Testis (tissue), 2 donors: ENCODE measurements at regions not wholly inside any gene's neighbourhood (a gene's known extent, or its start where the extent isn't known, plus 50 kb on each side); places are given as distances from the start of the nearest gene placed in this dataset.

Source experiments
- DNase-seq: peaks from one replicate; pipeline ENCODE4 v3.0.0-alpha.2; 2019
- H3K27ac ChIP-seq, 2 donors: fragments of 200-600 bp; sonication (generic); one replicate each; pipeline ENCODE4 v1.5.1; 2019
- H3K27me3 ChIP-seq: fragments of 200-600 bp; sonication (generic); one replicate; pipeline ENCODE4 v1.5.1; 2019
- H3K36me3 ChIP-seq: fragments of 200-600 bp; sonication (generic); one replicate; pipeline ENCODE4 v1.5.1; 2017; ENCODE audit warnings: low read depth; ENCODE audit errors: missing control alignments
- H3K4me1 ChIP-seq: fragments of 200-600 bp; sonication (generic); one replicate; pipeline ENCODE4 v1.5.1; 2019
- H3K4me3 ChIP-seq, 2 donors: fragments of 200-600 bp; sonication (generic); one replicate each; pipeline ENCODE4 v1.5.1; 2017 to 2019
- H3K9me3 ChIP-seq: fragments of 200-600 bp; sonication (generic); one replicate; pipeline ENCODE4 v1.5.1; 2017
- CTCF ChIP-seq, 3 experiments: fragments of 450-650 bp in 2 of 3; fragments of 200-600 bp in 1 of 3; sonication (generic) in 1 of 3; IDR thresholded peaks; one replicate each; pipeline ENCODE4 v1.5.1; 2016 to 2019; ENCODE audit warnings: antibody characterized with exemption in 3 of 3, mild to moderate bottlenecking in 2 of 3, moderate library complexity in 1 of 3
- POLR2A ChIP-seq: fragments of 450-650 bp; IDR thresholded peaks from one replicate; pipeline ENCODE4 v1.6.1; 2017; ENCODE audit warnings: antibody characterized with exemption, mild to moderate bottlenecking, moderate library complexity
- WGBS, 2 donors: methylation state at CpG; one replicate each; pipeline ENCODE4 v1.1.5; 2018; 5-methylcytosine and 5-hydroxymethylcytosine counted together
- intact Hi-C: fragments of 100-400 bp; cut with DNase I; formaldehyde crosslinking; loops from one replicate; pipeline ENCODE4 v1.15.1; 2023; ENCODE audit warnings: low total_unique reads

- H3K27me3 ChIP-seq = no peaks in the 10 kb centered on the region
- no peak overlapping the region for H3K4me3 ChIP-seq
- TF ChIP-seq POLR2A (no peak), CTCF (IDR thresholded peaks at IDR 0.05) (no peak)
- H3K9me3 ChIP-seq = no peaks in the 10 kb centered on the region
- peak; percentile 39 for DNase-seq
- no peak overlapping the region for H3K27ac ChIP-seq
- H3K4me1 ChIP-seq = no peaks in the 10 kb centered on the region
- intact Hi-C loops = no loop called here
- WGBS, 2 donors = 50 to 67% methylated on average over 3 of the region's 3 CpGs
- no peaks in the 10 kb centered on the region for H3K36me3 ChIP-seq
Measured at GRCh38 chr6:147621263-147621662, 112.8 kb downstream of the SAMD5 start.

GRCh38 chr6:147621961-147622360 lies 113.5 kb downstream of the SAMD5 start:
- Histone ChIP-seq H3K27ac (no peak overlapping the region), H3K4me3 (no peak overlapping the region), H3K27me3 (no peaks in the 10 kb centered on the region), H3K36me3 (no peaks in the 10 kb centered on the region), H3K9me3 (no peaks in the 10 kb centered on the region), H3K4me1 (no peaks in the 10 kb centered on the region)
- TF ChIP-seq POLR2A = no peak
- no peak for TF ChIP-seq CTCF (IDR thresholded peaks at IDR 0.05)
- intact Hi-C loops = no loop called here
- DNase-seq = no peak
- 64 to 68% methylated on average over 2 of the region's 2 CpGs for WGBS, 2 donors

- Histone ChIP-seq H3K27me3 (no peaks in the 10 kb centered on the region), H3K4me1 (no peaks in the 10 kb centered on the region), H3K27ac (no peak overlapping the region), H3K4me3 (no peak overlapping the region), H3K9me3 (no peaks in the 10 kb centered on the region), H3K36me3 (no peaks in the 10 kb centered on the region)
- no peak for TF ChIP-seq CTCF (IDR thresholded peaks at IDR 0.05)
- no peak for TF ChIP-seq POLR2A
- no peak for DNase-seq
- intact Hi-C loops = no loop called here
- WGBS, 2 donors = 89 to 96% methylated on average over 7 of the region's 7 CpGs
Measured at GRCh38 chr6:147624946-147625515, 116.5 kb downstream of the SAMD5 start.

GRCh38 chr6:147625946-147626345 lies 117.5 kb downstream of the SAMD5 start:
- Histone ChIP-seq H3K4me1 (no peaks in the 10 kb centered on the region), H3K36me3 (no peaks in the 10 kb centered on the region), H3K27me3 (no peaks in the 10 kb centered on the region), H3K9me3 (no peaks in the 10 kb centered on the region), H3K4me3 (no peak overlapping the region), H3K27ac (no peak overlapping the region)
- TF ChIP-seq POLR2A = no peak
- no peak for TF ChIP-seq CTCF (IDR thresholded peaks at IDR 0.05)
- 92 to 94% methylated on average over 2 of the region's 2 CpGs for WGBS, 2 donors
- intact Hi-C loops = no loop called here
- no peak for DNase-seq

- DNase-seq = no peak
- Histone ChIP-seq H3K4me1 (no peaks in the 10 kb centered on the region), H3K27ac (no peak overlapping the region), H3K27me3 (no peaks in the 10 kb centered on the region), H3K36me3 (no peaks in the 10 kb centered on the region), H3K4me3 (no peak overlapping the region), H3K9me3 (no peaks in the 10 kb centered on the region)
- WGBS, 2 donors = 60 to 86% methylated on average over 4 of the region's 4 CpGs
- TF ChIP-seq CTCF (IDR thresholded peaks at IDR 0.05) (no peak), POLR2A (no peak)
- intact Hi-C loops = no loop called here
Measured at GRCh38 chr6:147627411-147627810, 118.9 kb downstream of the SAMD5 start.
